ENCODE measurements at regions not wholly inside any gene's neighbourhood (a gene's known extent, or its start where the extent isn't known, plus 50 kb on each side); places are given as distances from the start of the nearest gene placed in this dataset.

DNA sequence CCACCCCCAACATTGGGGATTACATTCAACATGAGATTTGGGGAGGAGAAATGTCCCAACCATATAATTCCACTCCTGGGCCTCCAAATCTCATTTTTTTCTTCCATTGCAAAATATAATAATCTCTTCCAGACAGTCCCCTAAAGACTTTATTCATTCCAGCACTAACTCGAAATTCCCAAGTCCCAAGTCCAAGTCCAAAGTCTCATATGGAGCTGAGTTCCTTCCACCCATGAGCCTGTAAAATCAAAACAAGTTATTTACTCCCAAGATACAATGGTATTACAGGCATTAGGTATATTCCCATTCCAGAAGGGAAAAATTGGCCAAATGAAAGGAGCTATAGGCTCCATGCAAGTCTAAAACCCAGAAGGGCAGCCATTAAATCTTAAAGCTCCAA lies 56.7 kb downstream of the P2RY1 start:
- no peak overlapping the region for H3K27ac ChIP-seq
- H3K36me3 ChIP-seq: no peaks in the 10 kb centered on the region
- no peaks in the 10 kb centered on the region for H3K9me3 ChIP-seq
- no peak for DNase-seq
- intact Hi-C loops (cut with DNase I; ENCODE audit: low total_unique reads): no loop called here
- H3K4me1 ChIP-seq: no peaks in the 10 kb centered on the region
- TF ChIP-seq, protein P1, sequence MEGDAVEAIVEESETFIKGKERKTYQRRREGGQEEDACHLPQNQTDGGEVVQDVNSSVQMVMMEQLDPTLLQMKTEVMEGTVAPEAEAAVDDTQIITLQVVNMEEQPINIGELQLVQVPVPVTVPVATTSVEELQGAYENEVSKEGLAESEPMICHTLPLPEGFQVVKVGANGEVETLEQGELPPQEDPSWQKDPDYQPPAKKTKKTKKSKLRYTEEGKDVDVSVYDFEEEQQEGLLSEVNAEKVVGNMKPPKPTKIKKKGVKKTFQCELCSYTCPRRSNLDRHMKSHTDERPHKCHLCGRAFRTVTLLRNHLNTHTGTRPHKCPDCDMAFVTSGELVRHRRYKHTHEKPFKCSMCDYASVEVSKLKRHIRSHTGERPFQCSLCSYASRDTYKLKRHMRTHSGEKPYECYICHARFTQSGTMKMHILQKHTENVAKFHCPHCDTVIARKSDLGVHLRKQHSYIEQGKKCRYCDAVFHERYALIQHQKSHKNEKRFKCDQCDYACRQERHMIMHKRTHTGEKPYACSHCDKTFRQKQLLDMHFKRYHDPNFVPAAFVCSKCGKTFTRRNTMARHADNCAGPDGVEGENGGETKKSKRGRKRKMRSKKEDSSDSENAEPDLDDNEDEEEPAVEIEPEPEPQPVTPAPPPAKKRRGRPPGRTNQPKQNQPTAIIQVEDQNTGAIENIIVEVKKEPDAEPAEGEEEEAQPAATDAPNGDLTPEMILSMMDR (IDR thresholded peaks at IDR 0.05): no peak
- H3K4me3 ChIP-seq: no peak overlapping the region
- no peaks in the 10 kb centered on the region for H3K27me3 ChIP-seq

DNA sequence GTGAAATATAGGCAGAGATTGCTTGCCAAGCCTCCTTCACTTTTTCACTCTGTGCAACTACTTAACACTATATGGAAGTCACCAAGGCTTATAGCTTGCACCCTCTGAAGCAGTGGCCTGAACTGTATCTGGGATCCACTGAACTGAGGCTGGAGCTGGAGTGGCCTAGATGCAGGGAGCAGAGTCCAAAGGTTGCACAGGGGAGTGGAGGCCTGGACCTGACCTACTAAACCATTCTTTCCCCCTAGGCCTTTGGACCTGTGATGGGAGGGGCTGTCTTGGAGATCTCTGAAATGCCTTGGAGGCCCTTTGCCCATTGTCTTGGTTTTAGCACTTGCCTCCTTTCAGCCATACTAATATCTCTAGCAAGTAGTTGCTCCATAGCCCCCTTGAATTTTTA lies 57.5 kb downstream of the P2RY1 start:
- Histone ChIP-seq H3K27ac (no peak overlapping the region), H3K9me3 (no peaks in the 10 kb centered on the region), H3K36me3 (no peaks in the 10 kb centered on the region), H3K4me1 (no peaks in the 10 kb centered on the region), H3K4me3 (no peak overlapping the region), H3K27me3 (no peaks in the 10 kb centered on the region)
- TF ChIP-seq, protein P1 (IDR thresholded peaks at IDR 0.05): no peak
- intact Hi-C loops (cut with DNase I; ENCODE audit: low total_unique reads): no loop called here
- no peak for DNase-seq

DNA sequence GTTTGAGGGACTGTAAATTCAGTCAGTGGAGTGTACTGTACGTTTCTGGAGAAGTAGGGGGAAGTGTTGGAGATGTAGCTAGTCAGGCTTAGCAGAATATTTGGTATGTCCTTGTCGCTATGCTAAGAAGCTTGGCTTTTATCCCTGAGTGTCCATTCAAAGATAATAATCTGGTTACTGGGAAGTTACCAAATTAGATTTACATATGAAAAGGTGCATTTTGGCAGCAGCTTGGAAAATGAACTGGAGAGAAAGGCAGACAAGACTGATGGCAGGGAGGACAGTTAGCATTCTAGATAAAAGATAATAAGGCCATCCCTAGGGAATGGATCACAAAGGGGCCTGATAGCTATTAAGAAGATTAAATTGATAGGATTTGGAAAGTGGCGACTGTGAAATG lies 58.7 kb downstream of the P2RY1 start:
- Histone ChIP-seq H3K36me3 (no peaks in the 10 kb centered on the region), H3K4me3 (no peak overlapping the region), H3K4me1 (no peaks in the 10 kb centered on the region), H3K27me3 (no peaks in the 10 kb centered on the region), H3K27ac (no peak overlapping the region), H3K9me3 (no peaks in the 10 kb centered on the region)
- TF ChIP-seq, protein P1 (IDR thresholded peaks at IDR 0.05): no peak
- no peak for DNase-seq
- intact Hi-C loops (cut with DNase I; ENCODE audit: low total_unique reads): no loop called here

DNA sequence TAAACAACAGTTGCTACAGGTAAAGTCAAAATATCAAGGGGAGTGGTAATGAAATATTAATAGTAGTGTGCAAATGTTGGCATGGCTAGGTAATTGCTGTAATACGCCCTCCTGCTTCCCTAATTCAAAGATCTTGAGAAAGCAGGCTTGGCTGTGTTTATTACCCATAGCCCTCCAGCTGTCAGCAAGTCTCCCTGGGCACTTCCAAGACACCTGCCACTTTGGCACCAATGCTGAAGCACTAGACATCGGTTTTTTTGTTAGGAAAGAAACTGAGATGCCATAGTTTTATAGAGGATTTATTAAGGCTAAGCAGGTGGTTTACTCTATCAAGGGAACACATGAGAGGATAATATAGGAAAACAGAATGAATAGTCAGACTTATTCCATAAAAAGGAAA lies 64.4 kb downstream of the P2RY1 start:
- Histone ChIP-seq H3K4me1 (no peaks in the 10 kb centered on the region), H3K27me3 (no peaks in the 10 kb centered on the region), H3K9me3 (no peaks in the 10 kb centered on the region), H3K36me3 (no peaks in the 10 kb centered on the region), H3K27ac (no peak overlapping the region), H3K4me3 (no peak overlapping the region)
- TF ChIP-seq, protein P1 (IDR thresholded peaks at IDR 0.05): no peak
- intact Hi-C loops (cut with DNase I; ENCODE audit: low total_unique reads): no loop called here
- no peak for DNase-seq

DNA sequence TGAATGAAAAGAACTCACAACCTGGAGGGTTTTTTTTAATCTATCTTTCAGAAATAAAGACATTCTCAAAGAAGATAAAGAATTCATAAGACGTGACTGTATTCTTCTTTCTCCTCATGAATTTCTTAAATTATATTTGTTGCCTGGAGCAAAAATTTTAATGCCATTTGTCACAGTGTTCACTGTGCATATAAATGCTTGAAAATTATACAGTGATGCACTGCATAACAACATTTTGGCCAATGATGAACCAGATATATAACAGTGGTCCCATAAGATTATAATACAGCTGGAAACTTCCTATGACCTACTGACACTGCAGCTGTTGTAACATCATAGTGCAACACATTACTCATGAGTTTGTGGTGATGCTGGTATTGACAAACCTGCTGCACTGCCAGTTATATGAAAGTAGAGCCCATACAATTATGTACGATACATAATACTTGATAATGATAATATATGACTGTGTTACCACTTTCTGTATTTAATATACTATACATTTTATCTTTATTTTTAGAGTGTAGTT lies 67.3 kb downstream of the P2RY1 start:
- Histone ChIP-seq H3K4me3 (no peak overlapping the region), H3K27ac (no peak overlapping the region), H3K9me3 (no peaks in the 10 kb centered on the region), H3K36me3 (no peaks in the 10 kb centered on the region), H3K4me1 (no peaks in the 10 kb centered on the region), H3K27me3 (no peaks in the 10 kb centered on the region)
- DNase-seq: no peak
- intact Hi-C loops (cut with DNase I; ENCODE audit: low total_unique reads): no loop called here
- TF ChIP-seq, protein P1 (IDR thresholded peaks at IDR 0.05): no peak

DNA sequence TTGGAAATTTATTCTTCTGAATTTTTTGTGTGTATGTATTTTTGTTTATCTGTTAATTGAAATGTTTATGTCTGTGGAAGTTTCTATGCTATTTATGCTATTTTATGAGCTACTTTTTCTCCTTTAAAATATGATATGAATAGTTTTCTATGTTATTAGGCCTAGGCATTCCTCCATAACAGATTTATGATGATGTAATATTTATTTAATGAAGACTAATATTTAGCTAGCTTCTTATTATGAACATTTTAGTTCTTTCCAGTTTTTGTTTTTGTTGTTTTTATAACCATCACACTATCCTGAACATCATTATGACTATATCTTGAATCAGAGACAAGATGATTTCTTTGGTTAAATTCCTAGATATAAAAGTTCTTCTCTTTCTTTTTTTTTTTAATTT lies 70.7 kb downstream of the P2RY1 start:
- no peak for DNase-seq
- intact Hi-C loops (cut with DNase I; ENCODE audit: low total_unique reads): no loop called here
- Histone ChIP-seq H3K36me3 (no peaks in the 10 kb centered on the region), H3K4me3 (no peak overlapping the region), H3K27ac (no peak overlapping the region), H3K4me1 (peaks cover 0 to 21% (median 0%) of the 10 kb centered on the region in 4 donors), H3K27me3 (no peaks in the 10 kb centered on the region), H3K9me3 (no peaks in the 10 kb centered on the region)
- TF ChIP-seq, protein P1 (IDR thresholded peaks at IDR 0.05): no peak

Measured in tibial artery (tissue), 4 donors.